HEK293 (cell line): ENCODE measurements at regions not wholly inside any gene's neighbourhood (a gene's known extent, or its start where the extent isn't known, plus 50 kb on each side); places are given as distances from the start of the nearest gene placed in this dataset.

Experiments used
- CTCF ChIA-PET: fragments of 350-600 bp; formaldehyde crosslinking; extraction: SDS; loops from one replicate; lab custom pipeline; 2021; ENCODE audit warnings: antibody characterized with exemption; lab: Yijun Ruan, JAX
- POLR2A ChIA-PET: fragments of 300-600 bp; formaldehyde crosslinking; extraction: SDS; loops from one replicate; lab custom pipeline; 2020; ENCODE audit warnings: antibody characterized with exemption, inconsistent platforms; lab: Yijun Ruan, JAX
- H3K27ac ChIP-seq: fragments of 200-500 bp; sonication (Bioruptor generic); 2 replicates; pipeline ENCODE4 v1.5.1; 2014; ENCODE audit warnings: low read depth, low read length, control low read depth, inconsistent platforms; ENCODE audit errors: extremely low read depth
- H3K36me3 ChIP-seq, 2 experiments: fragments of 200-500 bp in 1 of 2; sonication (Bioruptor generic) in 1 of 2; 1 replicate in 1 of 2; 2 replicates in 1 of 2; pipeline ENCODE4 v1.5.1; 2014 to 2017; ENCODE audit warnings: inconsistent platforms in 2 of 2, low read length in 2 of 2; ENCODE audit not compliant: control insufficient read depth in 2 of 2, insufficient read depth in 1 of 2
- H3K4me1 ChIP-seq: fragments of 200-500 bp; sonication (Bioruptor generic); 2 replicates; pipeline ENCODE4 v1.5.1; 2014; ENCODE audit warnings: mild to moderate bottlenecking, low read length, inconsistent platforms; ENCODE audit not compliant: control insufficient read depth, insufficient read depth
- H3K4me3 ChIP-seq: 2 replicates; pipeline ENCODE4 v1.5.1; 2011; ENCODE audit warnings: low read depth, mild to moderate bottlenecking, control low read depth, low read length, moderate library complexity
- H3K9me3 ChIP-seq: fragments of 200-500 bp; sonication (Bioruptor generic); 2 replicates; pipeline ENCODE4 v1.5.1; 2014; ENCODE audit warnings: low read depth, low read length, inconsistent platforms; ENCODE audit not compliant: control insufficient read depth, insufficient read depth
- CTCF ChIP-seq: fragments of 450-650 bp; formaldehyde crosslinking; IDR thresholded peaks from 2 replicates; pipeline ENCODE4 v1.5.1; 2016; ENCODE audit warnings: missing biosample characterization, missing genetic modification characterization
- GLI2 ChIP-seq: fragments of 450-650 bp; formaldehyde crosslinking; IDR thresholded peaks from 2 replicates; pipeline ENCODE4; 2017; ENCODE audit warnings: missing biosample characterization, missing genetic modification characterization, low read depth, borderline replicate concordance
- KLF10 ChIP-seq: fragments of 450-650 bp; IDR thresholded peaks from 2 replicates; pipeline ENCODE4 v1.5.1; 2018; ENCODE audit warnings: missing biosample characterization, mild to moderate bottlenecking, missing genetic modification characterization
- KLF8 ChIP-seq: fragments of 450-650 bp; formaldehyde crosslinking; IDR thresholded peaks from 2 replicates; pipeline ENCODE4 v1.5.1; 2016; ENCODE audit warnings: missing biosample characterization, missing genetic modification characterization
- SP7 ChIP-seq: fragments of 450-650 bp; formaldehyde crosslinking; IDR thresholded peaks from 2 replicates; pipeline ENCODE4 v1.5.1; 2016; ENCODE audit warnings: missing biosample characterization, missing genetic modification characterization
- ZNF18 ChIP-seq: fragments of 450-650 bp; formaldehyde crosslinking; IDR thresholded peaks from 2 replicates; pipeline ENCODE4 v1.5.1; 2016; ENCODE audit warnings: missing biosample characterization, missing genetic modification characterization
- ZNF416 ChIP-seq: fragments of 450-650 bp; formaldehyde crosslinking; IDR thresholded peaks from 2 replicates; pipeline ENCODE4 v1.5.1; 2016; ENCODE audit warnings: missing biosample characterization, missing genetic modification characterization
- ZNF48 ChIP-seq: fragments of 450-650 bp; formaldehyde crosslinking; IDR thresholded peaks from 2 replicates; pipeline ENCODE4 v1.5.1; 2016; ENCODE audit warnings: missing biosample characterization, missing genetic modification characterization
- ZNF544 ChIP-seq: fragments of 450-650 bp; formaldehyde crosslinking; IDR thresholded peaks from 2 replicates; pipeline ENCODE4 v1.5.0; 2017; ENCODE audit warnings: missing biosample characterization, missing genetic modification characterization
- ZNF561 ChIP-seq: fragments of 450-650 bp; IDR thresholded peaks from 2 replicates; pipeline ENCODE4 v1.5.1; 2018; ENCODE audit warnings: missing biosample characterization, missing genetic modification characterization, borderline replicate concordance
- ZNF624 ChIP-seq: fragments of 450-650 bp; formaldehyde crosslinking; IDR thresholded peaks from 2 replicates; pipeline ENCODE4 v1.5.1; 2017; ENCODE audit warnings: missing biosample characterization, missing genetic modification characterization
- ZNF654 ChIP-seq: fragments of 450-650 bp; formaldehyde crosslinking; IDR thresholded peaks from 2 replicates; pipeline ENCODE4 v1.5.1; 2016; ENCODE audit warnings: low read depth, missing biosample characterization, missing genetic modification characterization
- ZNF660 ChIP-seq: fragments of 450-650 bp; IDR thresholded peaks from 2 replicates; pipeline ENCODE4 v1.5.1; 2018; ENCODE audit warnings: missing biosample characterization, mild to moderate bottlenecking, missing genetic modification characterization
- ZNF747 ChIP-seq: fragments of 450-650 bp; formaldehyde crosslinking; IDR thresholded peaks from 2 replicates; pipeline ENCODE4 v1.5.1; 2016; ENCODE audit warnings: missing biosample characterization, missing genetic modification characterization
- ZNF785 ChIP-seq: fragments of 450-650 bp; formaldehyde crosslinking; IDR thresholded peaks from 2 replicates; pipeline ENCODE4 v1.5.1; 2016; ENCODE audit warnings: missing biosample characterization, missing genetic modification characterization
- ZSCAN23 ChIP-seq: fragments of 450-650 bp; formaldehyde crosslinking; IDR thresholded peaks from 2 replicates; pipeline ENCODE4 v1.5.1; 2016; ENCODE audit warnings: missing biosample characterization, missing genetic modification characterization
- ZSCAN30 ChIP-seq: fragments of 450-650 bp; IDR thresholded peaks from 2 replicates; pipeline ENCODE4 v1.5.1; 2018; ENCODE audit warnings: missing biosample characterization, mild to moderate bottlenecking, missing genetic modification characterization, moderate library complexity
- TF ChIP-seq, protein P1 (sequence below): fragments of 450-650 bp; formaldehyde crosslinking; IDR thresholded peaks from 2 replicates; pipeline ENCODE4 v1.5.1; 2016; ENCODE audit warnings: missing biosample characterization, missing genetic modification characterization

- TF ChIP-seq ZNF624 (tag by site-specific recombination): no peak
- no peak for TF ChIP-seq ZNF48 (tag by site-specific recombination)
- TF ChIP-seq, protein P1, sequence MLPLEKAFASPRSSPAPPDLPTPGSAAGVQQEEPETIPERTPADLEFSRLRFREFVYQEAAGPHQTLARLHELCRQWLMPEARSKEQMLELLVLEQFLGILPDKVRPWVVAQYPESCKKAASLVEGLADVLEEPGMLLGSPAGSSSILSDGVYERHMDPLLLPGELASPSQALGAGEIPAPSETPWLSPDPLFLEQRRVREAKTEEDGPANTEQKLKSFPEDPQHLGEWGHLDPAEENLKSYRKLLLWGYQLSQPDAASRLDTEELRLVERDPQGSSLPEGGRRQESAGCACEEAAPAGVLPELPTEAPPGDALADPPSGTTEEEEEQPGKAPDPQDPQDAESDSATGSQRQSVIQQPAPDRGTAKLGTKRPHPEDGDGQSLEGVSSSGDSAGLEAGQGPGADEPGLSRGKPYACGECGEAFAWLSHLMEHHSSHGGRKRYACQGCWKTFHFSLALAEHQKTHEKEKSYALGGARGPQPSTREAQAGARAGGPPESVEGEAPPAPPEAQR (tag by site-specific recombination): no peak
- TF ChIP-seq ZNF544 (tag by site-specific recombination): no peak
These were observed 132.9 kb upstream of the ANKH start (continued) for GRCh38 chr5:15004506-15004905.

- Histone ChIP-seq H3K4me3 (no peak overlapping the region), H3K9me3 (peaks cover 1% of the 10 kb centered on the region; the same call in 1 of the 2 replicates), H3K36me3 (no peaks in the 10 kb centered on the region), H3K27ac (no peak overlapping the region), H3K4me1 (peaks cover 6% of the 10 kb centered on the region)
- POLR2A ChIA-PET: no interaction called here
- CTCF ChIA-PET: interaction anchor here (0.6 to 8.2 kb wide), 42 partner anchors 9 to 1741 kb away, joined by 3 to 134 read pairs (median 5); no protein-coding TSS in a partner anchor
- 0 out of 2 replicates have a peak, but pooled peaks have one; percentile 33 for TF ChIP-seq ZSCAN30 (tag by site-specific recombination)
- peak; percentile 91 for TF ChIP-seq ZNF654 (tag by site-specific recombination)
- no peak for TF ChIP-seq ZNF747 (tag by site-specific recombination)
- TF ChIP-seq SP7 (tag by site-specific recombination): peak; percentile 24; the same call in 1 of the 2 replicates
- no peak for TF ChIP-seq GLI2 (tag by site-specific recombination)
- TF ChIP-seq ZSCAN23 (tag by site-specific recombination): no peak
- peak; percentile 50; the same call in 1 of the 2 replicates for TF ChIP-seq CTCF (tag by site-specific recombination)
- TF ChIP-seq ZNF660 (tag by site-specific recombination): peak; percentile 36; the same call in 1 of the 2 replicates
- peak; percentile 49; the same call in 1 of the 2 replicates for TF ChIP-seq KLF10 (tag by site-specific recombination)
- TF ChIP-seq ZNF561 (tag by site-specific recombination): 0 out of 2 replicates have a peak, but pooled peaks have one; percentile 28
- TF ChIP-seq KLF8 (tag by site-specific recombination): no peak
These were observed 131.9 kb upstream of the ANKH start for GRCh38 chr5:15003511-15003920.

- no peaks in the 10 kb centered on the region; the same call in 1 of the 2 replicates for H3K4me1 ChIP-seq
- ChIA-PET CTCF (interaction anchor here (0.6 to 8.2 kb wide), 37 partner anchors 8 to 1740 kb away, joined by 3 to 134 read pairs (median 5); no protein-coding TSS in a partner anchor), POLR2A (no interaction called here)
- peaks cover 3% of the 10 kb centered on the region; the same call in 1 of the 2 replicates for H3K9me3 ChIP-seq
- no peak overlapping the region for H3K27ac ChIP-seq
- H3K36me3 ChIP-seq: no peaks in the 10 kb centered on the region
- TF ChIP-seq ZNF18 (tag by site-specific recombination) (no peak), ZNF416 (tag by site-specific recombination) (no peak), ZNF785 (tag by site-specific recombination) (no peak)
- no peak overlapping the region for H3K4me3 ChIP-seq
These were observed 131.2 kb upstream of the ANKH start for GRCh38 chr5:15002791-15003190.
